Stimulated activated memory B cell treated with anti-CD40 and anti-IgM and Interleukin-4, amounts not matched to agents 10 μg/mL and 1 μg/mL and 100 μg/mL, for 72 hours (primary cell): ENCODE measurements at regions not wholly inside any gene's neighbourhood (a gene's known extent, or its start where the extent isn't known, plus 50 kb on each side); places are given as distances from the start of the nearest gene placed in this dataset.

Experiments used
- ATAC-seq: fragments of 150-1000 bp; cut with Tn5 transposase; 2 replicates; pipeline ENCODE4 v1.10.0; 2021
- H3K27ac Mint-ChIP-seq: one replicate; pipeline ENCODE4 v1.8.0; 2022; ENCODE audit warnings: mild to moderate bottlenecking, mixed read lengths
- H3K27me3 Mint-ChIP-seq: one replicate; pipeline ENCODE4 v1.8.0; 2022; ENCODE audit warnings: mixed read lengths
- H3K36me3 Mint-ChIP-seq: one replicate; pipeline ENCODE4 v1.8.0; 2022; ENCODE audit warnings: mixed read lengths
- H3K4me1 Mint-ChIP-seq: one replicate; pipeline ENCODE4 v1.8.0; 2022; ENCODE audit warnings: mixed read lengths
- H3K4me3 Mint-ChIP-seq: one replicate; pipeline ENCODE4 v1.8.0; 2022; ENCODE audit warnings: mild to moderate bottlenecking, moderate library complexity, mixed read lengths
- H3K9me3 Mint-ChIP-seq: one replicate; pipeline ENCODE4 v1.8.0; 2022; ENCODE audit warnings: mixed read lengths

DNA sequence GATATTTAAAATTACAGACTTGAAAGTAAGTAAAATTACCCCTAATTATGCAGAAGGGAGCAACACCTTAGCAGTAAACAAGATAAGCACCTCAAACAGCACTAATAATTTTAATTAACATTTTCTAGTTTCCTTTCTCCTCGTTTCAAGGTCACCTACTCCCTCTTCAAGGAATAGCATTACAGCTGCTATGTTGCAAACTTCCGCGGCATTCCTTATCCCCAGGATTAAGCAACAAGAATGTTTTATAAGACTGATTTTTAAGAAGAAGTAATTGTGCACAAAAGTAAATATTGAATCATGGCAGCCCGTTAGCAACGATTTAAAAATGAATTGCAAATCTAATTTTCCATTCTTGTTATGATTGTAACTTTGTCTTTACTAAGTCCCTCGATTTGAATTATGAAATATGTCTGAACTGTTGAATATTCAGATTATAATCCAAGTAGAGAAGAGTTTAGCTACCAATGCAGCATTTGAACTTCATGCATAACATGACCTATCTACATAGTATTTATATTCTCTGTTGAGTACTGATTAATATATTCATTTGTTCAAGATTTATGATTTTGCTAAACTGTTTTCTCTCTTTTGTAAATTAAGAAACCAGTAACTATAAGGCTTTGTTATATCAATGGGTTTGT is 593.5 kb upstream of the MGMT start:
- ATAC-seq: no peak
- Mint-ChIP-seq H3K4me1 (no peaks in the 10 kb centered on the region), H3K4me3 (no peak overlapping the region), H3K27me3 (no peaks in the 10 kb centered on the region), H3K27ac (no peak overlapping the region), H3K9me3 (no peaks in the 10 kb centered on the region), H3K36me3 (no peaks in the 10 kb centered on the region)

DNA sequence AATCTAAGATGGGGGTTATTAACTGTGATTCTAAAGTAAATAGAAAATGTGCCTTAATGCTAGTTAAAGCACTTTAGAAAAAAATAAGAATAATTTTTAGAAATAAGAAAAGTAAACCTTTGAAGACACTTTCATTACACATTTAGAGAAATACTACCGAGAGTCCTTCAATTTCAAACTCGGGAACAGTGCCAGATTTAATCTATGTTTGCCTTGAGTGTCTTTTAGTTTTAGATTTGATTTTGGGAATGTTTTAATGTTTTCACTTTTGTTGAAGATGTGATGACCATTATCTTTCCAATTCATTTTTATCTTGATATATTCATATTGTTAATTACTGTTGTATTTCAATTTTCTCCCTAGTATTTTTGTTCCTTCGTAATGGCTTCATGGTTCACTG is 592.7 kb upstream of the MGMT start:
- Mint-ChIP-seq H3K36me3 (no peaks in the 10 kb centered on the region), H3K27ac (no peak overlapping the region), H3K4me1 (no peaks in the 10 kb centered on the region), H3K4me3 (no peak overlapping the region), H3K27me3 (no peaks in the 10 kb centered on the region), H3K9me3 (no peaks in the 10 kb centered on the region)
- no peak for ATAC-seq

DNA sequence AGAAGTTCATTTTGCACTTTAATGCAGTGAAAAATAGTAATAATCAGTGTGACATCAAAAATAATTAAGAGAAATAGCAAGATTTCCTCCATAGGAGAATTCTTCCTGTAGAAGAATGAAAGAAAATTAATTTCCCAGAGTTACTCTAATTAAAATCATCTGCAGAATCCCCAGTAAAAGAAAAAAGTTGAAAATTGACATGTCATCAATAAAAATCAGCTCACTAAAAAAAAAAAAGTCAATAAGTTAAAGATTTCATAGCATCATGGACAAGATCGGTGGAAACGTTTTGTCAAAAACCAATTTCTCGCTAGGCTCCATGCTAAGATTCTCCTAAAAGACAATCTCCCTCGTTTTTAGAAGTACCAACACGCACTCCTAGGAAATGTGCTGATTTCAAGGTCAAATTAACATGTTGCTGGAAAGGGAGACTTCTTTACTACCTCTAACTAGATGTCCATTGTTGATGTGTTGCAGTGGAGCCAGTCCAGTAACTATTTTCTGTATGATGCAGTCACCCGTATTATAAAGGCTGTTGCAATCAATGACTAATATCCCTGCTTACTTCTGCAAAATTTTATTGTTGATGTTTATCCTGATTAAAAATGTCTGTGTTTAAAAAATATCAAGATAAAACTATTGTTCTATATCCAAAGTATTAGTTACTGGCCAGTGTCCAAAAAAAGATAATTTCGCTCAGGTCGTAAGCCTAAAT is 591.9 kb upstream of the MGMT start:
- H3K9me3 Mint-ChIP-seq: no peaks in the 10 kb centered on the region
- ATAC-seq: no peak
- no peaks in the 10 kb centered on the region for H3K4me1 Mint-ChIP-seq
- H3K36me3 Mint-ChIP-seq: no peaks in the 10 kb centered on the region
- H3K27me3 Mint-ChIP-seq: no peaks in the 10 kb centered on the region
- no peak overlapping the region for H3K27ac Mint-ChIP-seq
- no peak overlapping the region for H3K4me3 Mint-ChIP-seq

DNA sequence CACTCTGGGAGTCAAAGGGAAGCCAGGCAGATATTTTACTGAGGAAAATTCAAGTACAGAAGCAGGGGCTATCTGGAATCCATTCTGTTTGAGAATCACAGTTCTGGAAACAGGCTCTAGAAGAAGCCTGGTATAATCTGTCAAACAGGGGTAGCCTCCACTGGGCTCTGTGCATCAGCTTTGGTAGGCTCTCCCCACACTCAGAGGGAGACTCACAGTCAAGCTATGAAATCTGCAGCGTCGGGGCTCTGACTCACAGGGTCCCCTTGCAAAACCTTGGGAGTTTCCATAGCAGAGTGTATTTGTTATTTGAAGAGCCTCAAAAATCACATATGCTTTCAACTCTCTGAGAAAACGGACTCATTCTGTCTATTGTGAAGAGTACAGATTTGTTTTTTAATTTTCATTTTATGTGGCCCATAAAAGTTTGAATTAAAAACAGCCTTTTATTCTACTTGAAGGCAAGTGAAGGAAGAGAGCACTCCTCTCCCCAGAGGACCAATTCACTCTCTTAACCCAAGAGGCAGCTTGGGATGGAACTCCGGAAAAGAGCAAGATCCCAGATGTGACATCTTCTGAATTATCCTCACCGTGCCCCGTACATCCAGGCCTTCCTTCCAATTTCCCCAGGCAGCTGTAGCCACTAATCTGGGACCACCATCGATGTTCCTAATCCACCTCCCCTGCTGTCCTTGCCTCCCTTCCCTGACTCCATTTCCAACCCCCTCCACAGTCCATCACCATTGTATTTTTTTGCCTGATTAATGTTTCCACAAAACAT is 590.9 kb upstream of the MGMT start:
- Mint-ChIP-seq H3K4me3 (no peak overlapping the region), H3K4me1 (no peaks in the 10 kb centered on the region), H3K36me3 (no peaks in the 10 kb centered on the region), H3K27ac (no peak overlapping the region), H3K27me3 (no peaks in the 10 kb centered on the region), H3K9me3 (peaks cover 3% of the 10 kb centered on the region)
- ATAC-seq: no peak

DNA sequence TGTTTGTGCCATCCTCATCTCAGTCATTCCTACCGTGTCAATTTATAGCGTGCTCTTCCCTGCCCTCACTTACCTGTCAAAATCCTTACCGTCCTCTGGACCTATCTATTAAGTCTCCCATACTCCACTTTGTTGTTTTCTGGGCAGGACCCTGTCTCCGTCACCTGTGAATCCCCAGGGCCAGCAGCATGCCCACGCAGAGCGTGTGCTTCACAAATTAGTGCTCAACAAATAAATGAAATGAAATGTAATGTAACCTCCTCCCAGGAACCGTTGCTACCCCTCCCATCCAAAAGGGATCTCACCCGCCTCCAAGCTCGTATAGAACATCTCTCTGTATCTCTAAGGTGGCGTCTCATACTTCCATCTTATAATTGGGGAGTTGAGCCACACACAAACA is 589.9 kb upstream of the MGMT start:
- Mint-ChIP-seq H3K4me3 (no peak overlapping the region), H3K27me3 (no peaks in the 10 kb centered on the region), H3K36me3 (no peaks in the 10 kb centered on the region), H3K4me1 (no peaks in the 10 kb centered on the region), H3K9me3 (peaks cover 3% of the 10 kb centered on the region), H3K27ac (no peak overlapping the region)
- ATAC-seq: no peak

DNA sequence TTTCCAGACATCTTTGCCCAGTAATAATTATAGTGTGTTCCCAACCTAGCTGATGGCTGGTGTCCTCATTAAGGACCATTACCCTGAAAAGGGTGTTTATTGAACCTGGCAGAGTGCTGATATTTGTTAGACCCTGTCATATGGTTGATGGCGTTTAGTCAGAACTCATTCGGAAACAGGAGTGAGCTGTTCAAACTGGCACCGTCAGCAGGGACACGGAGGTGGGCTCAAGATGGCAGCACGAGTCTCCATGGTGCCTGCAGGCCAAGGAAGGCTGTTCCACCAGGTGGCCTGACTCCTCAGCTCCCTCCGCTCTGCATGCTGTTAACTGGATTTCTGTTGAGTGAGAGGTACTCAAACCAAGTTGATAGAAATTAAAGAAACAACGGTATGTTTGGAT is 589.1 kb upstream of the MGMT start:
- no peak for ATAC-seq
- Mint-ChIP-seq H3K27ac (no peak overlapping the region), H3K4me1 (no peaks in the 10 kb centered on the region), H3K9me3 (peaks cover 3% of the 10 kb centered on the region), H3K4me3 (no peak overlapping the region), H3K36me3 (no peaks in the 10 kb centered on the region), H3K27me3 (no peaks in the 10 kb centered on the region)

DNA sequence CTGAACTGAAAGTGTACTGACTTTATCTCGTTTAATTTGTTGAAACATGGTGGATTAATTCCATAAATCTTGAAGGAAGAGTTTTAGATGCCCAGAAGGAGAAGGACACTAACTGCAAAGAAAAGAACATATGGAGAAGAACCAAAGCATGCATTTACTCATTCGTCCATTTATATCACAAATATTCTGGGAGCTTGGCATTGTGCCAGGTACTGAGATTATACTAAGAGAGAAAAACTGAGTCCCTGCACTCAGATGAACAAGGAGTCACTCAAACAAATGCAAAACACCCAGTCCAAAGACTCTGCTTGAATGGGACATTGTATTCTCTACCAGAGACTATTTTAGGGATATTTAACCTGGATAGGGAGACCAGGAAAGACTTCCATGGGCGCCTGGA is 588.0 kb upstream of the MGMT start:
- Mint-ChIP-seq H3K4me1 (no peaks in the 10 kb centered on the region), H3K27ac (no peak overlapping the region), H3K36me3 (no peaks in the 10 kb centered on the region), H3K9me3 (peaks cover 3% of the 10 kb centered on the region), H3K27me3 (no peaks in the 10 kb centered on the region), H3K4me3 (no peak overlapping the region)
- no peak for ATAC-seq

DNA sequence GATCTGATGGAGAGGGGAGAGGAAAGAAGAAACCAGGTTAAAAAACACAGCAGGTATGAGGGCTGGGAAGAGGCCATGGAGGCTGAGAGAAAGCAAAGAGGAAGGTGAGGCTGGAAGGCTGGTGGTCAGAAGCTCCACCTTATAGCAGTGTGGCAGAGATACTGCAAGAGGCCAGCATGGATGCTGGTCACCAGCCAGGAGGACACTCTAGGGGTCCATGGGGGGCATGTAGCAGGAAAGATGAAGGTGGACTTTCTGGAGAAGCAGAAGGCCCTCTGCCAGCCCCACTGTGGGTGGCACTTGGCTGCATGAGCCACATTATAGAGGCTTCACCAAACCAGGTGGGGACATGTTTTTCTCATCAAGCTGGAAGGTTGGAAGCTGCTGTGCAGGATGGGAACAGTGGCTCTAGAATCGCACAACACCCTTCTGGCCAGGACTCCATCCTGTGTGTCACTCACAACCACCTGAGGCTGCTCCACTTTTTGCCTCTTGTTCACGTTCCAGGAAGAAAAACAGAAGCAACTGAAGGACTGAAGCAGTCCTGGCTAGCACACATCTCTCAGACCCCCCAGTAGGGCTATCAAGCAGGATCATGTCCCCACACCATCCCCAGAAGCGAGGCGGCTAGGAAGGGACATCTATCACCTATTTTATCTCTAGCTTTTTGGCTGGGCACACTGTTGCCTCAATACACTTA is 587.5 kb upstream of the MGMT start:
- H3K27me3 Mint-ChIP-seq: no peaks in the 10 kb centered on the region
- ATAC-seq: no peak
- no peak overlapping the region for H3K4me3 Mint-ChIP-seq
- H3K4me1 Mint-ChIP-seq: no peaks in the 10 kb centered on the region
- peaks cover 3% of the 10 kb centered on the region for H3K9me3 Mint-ChIP-seq
- H3K36me3 Mint-ChIP-seq: no peaks in the 10 kb centered on the region
- H3K27ac Mint-ChIP-seq: no peak overlapping the region

DNA sequence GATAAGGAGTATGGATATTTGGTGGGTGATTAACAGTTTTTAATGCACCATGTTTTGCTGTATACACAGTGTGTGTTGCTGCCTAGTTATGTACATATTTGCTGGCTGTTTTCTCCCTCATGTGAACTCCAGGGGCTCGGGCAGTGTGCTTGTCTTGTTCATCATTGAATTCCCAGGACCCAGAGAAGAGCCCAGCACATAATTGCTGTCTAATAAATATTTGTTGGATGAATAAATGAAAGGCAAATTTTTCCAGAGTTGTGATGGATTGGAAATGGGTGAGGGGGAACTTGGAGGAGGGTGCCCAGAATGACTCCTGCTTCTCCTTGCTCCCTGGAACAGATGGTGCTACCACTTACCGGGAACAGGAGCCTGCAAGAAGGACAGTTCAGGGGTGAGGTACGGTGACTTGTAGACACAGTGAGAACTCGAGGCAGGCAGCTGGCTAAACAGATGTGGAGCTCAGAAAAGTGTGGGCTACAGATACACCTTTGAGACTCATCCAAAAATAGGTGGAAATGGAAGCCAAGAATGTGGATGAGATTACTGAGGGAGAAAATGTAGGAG is 586.8 kb upstream of the MGMT start:
- no peaks in the 10 kb centered on the region for H3K27me3 Mint-ChIP-seq
- peaks cover 3% of the 10 kb centered on the region for H3K9me3 Mint-ChIP-seq
- no peak overlapping the region for H3K4me3 Mint-ChIP-seq
- H3K36me3 Mint-ChIP-seq: no peaks in the 10 kb centered on the region
- H3K4me1 Mint-ChIP-seq: no peaks in the 10 kb centered on the region
- ATAC-seq: no peak
- H3K27ac Mint-ChIP-seq: no peak overlapping the region

DNA sequence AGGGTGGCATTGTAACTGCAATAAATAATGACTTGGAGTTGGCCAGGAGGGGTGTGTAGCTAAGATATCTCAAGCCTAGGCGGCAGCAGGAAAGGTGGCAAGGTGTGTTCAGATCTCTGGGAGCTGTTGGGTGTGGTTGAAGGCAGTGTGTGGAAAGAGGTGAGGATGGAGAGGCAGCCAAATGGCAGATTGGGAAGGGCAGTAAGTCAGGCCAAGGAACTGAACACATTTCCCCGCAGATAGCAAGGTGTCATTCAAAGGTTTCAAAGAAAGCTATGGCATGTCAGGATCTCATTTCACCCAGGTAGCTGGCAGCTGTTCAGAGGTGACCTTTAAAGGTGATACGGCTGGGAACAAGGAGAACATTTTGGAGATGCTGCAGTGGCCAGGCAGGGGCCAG is 586.0 kb upstream of the MGMT start:
- Mint-ChIP-seq H3K4me1 (no peaks in the 10 kb centered on the region), H3K36me3 (no peaks in the 10 kb centered on the region), H3K4me3 (no peak overlapping the region), H3K9me3 (peaks cover 3% of the 10 kb centered on the region), H3K27ac (no peak overlapping the region), H3K27me3 (no peaks in the 10 kb centered on the region)
- no peak for ATAC-seq

DNA sequence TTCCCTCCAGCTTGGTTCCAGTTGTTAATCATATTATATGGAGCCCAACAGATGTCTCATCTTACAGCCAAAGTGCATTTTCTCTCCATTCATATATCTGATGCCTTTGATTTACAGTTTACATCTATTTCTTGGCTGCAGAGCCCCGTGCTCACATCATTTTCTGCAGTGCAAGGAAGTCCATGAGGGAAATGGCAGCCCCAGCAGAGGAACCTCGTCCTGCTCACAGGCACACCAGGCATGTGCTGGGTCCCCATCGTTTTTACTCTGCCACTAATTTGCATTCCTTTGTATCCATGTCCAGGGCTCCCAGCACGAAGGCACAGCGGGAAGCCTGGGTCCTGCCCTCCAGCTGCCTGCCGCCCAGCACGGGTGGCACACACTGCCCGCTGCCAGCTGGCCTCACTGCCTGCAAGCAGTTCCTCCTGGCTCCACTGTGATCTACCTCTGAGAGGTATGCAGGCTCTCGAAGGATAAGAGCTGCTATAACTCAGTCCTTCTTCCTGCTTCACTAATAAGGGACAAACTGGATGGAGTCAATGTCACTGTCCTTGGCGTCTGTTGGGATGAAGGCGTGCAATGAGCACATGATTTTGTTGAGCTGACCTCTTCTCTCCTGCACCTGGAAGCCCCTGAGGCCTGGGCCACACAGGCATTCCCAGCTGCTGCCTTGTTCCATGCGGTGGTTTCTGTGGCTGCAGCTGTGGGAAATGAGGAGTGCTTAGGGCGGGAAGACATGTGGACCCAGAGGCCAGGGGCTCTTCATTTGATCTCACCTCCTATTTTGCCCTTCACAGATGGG is 583.6 kb upstream of the MGMT start:
- H3K9me3 Mint-ChIP-seq: peaks cover 9% of the 10 kb centered on the region
- no peaks in the 10 kb centered on the region for H3K36me3 Mint-ChIP-seq
- no peaks in the 10 kb centered on the region for H3K27me3 Mint-ChIP-seq
- H3K4me1 Mint-ChIP-seq: no peaks in the 10 kb centered on the region
- no peak overlapping the region for H3K4me3 Mint-ChIP-seq
- peak; percentile 17 for ATAC-seq
- H3K27ac Mint-ChIP-seq: no peak overlapping the region

DNA sequence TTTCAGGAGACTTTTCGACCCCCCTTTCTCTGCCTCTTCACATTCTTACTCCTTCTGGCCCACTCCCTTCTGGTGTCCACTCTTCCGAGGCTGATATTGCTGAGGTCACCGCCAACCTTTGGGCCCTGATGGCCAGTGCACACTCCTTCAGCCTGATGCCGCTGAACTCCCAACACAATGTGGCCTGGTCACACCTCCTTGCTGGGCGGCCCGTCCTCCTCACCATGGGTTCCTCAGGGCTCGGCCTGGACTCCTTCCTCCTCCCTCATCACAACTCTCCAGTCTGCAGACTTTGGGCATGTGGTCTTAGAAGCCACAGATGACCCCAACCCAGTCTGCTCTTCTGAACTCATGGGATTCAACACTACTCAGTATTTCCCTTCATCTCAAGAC is 583.0 kb upstream of the MGMT start:
- Mint-ChIP-seq H3K36me3 (no peaks in the 10 kb centered on the region), H3K4me3 (no peak overlapping the region)

DNA sequence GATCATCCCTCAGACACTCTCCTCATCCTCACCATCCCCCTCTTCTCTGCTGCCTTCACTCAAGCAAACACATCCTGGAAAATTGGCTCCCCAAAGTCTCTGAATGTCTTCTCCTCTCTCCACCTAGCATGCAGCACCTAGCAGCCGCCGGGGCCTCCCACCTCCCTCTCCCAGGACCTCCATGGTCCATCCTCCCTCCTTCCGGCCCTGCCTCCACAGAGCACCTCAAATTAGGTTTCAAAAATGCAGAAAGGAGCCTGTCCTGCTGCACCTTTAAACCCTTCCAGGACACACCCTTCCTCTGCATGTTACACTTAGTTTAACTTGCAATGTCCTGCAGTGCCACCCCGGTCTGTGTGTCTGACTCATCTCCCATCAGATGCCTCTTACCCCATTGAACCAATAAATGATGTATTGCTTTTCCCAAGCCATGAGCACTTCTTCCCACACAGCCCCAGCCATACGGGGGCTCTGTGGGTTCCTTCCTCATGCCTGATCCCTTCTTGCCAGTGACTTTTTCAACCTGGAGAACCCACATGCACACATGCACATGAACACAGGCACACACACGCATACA is 582.5 kb upstream of the MGMT start:
- no peak overlapping the region for H3K4me3 Mint-ChIP-seq
- H3K27me3 Mint-ChIP-seq: no peaks in the 10 kb centered on the region
- H3K36me3 Mint-ChIP-seq: no peaks in the 10 kb centered on the region
- ATAC-seq: no peak
- H3K9me3 Mint-ChIP-seq: peaks cover 13% of the 10 kb centered on the region
- no peak overlapping the region for H3K27ac Mint-ChIP-seq
- H3K4me1 Mint-ChIP-seq: no peaks in the 10 kb centered on the region

More for the DNA sequence above, 583.0 kb upstream of the MGMT start:
- ATAC-seq: no peak
- Mint-ChIP-seq H3K27me3 (no peaks in the 10 kb centered on the region), H3K27ac (no peak overlapping the region), H3K4me1 (no peaks in the 10 kb centered on the region), H3K9me3 (peaks cover 13% of the 10 kb centered on the region)
